ENCODE measurements at regions not wholly inside any gene's neighbourhood (a gene's known extent, or its start where the extent isn't known, plus 50 kb on each side); places are given as distances from the start of the nearest gene placed in this dataset.

- TF ChIP-seq CTCF (IDR thresholded peaks at IDR 0.05; ENCODE audit: low read depth, low read length, poor library complexity, severe bottlenecking) (no peak), EZH2phosphoT487 (IDR thresholded peaks at IDR 0.05; ENCODE audit: borderline replicate concordance, low read length) (no peak)
Observed at GRCh38 chr10:106185951-106186350, 978.6 kb downstream of the SORCS1 start.
